ENCODE measurements at regions not wholly inside any gene's neighbourhood (a gene's known extent, or its start where the extent isn't known, plus 50 kb on each side); places are given as distances from the start of the nearest gene placed in this dataset.
"Not testable (repeated sequence)": the region's sequence is repeated elsewhere in the genome, so short reads cannot be mapped to it uniquely, and the experiment has no call there.

DNA sequence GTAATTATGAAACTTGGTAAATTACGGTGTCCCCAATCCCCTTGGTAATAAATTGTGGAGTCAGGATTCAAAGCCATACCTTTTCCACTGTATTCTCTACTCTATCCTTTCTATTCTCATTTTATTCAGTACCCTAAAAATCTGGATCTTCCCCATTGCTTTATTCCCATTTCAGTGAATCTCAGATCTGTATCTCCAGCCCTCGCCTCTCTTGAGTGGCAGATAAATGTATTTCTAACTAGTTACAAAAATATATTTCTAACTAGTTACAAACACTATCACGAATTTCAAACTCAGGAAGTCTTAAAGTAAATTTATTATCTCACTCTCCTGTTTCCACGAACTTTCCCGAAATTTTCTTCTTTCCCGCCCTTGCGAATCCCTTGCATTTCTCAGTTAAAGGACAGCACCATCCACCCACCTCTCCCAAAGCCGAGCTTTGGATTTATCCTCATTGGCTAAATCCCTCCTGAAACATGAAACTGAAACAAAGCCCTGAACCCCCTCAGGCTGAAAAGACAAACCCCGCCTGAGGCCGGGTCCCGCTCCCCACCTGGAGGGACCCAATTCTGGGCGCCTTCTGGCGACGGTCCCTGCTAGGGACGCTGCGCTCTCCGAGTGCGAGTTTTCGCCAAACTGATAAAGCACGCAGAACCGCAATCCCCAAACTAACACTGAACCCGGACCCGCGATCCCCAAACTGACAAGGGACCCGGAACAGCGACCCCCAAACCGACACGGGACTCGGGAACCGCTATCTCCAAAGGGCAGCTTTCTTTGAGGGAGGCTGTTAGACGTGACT is 164.3 kb upstream of the PABPC3 start:
- no peak overlapping the region for H2BK12ac ChIP-seq (ENCODE audit: low read length)
- WGBS, 2 donors (ENCODE audit: extremely low coverage in 2 of 2, insufficient read length in 2 of 2, insufficient replicate concordance in 1 of 2): no CpG with 5 or more reads among the region's 31 CpGs
- H4K91ac ChIP-seq (ENCODE audit: low read depth, low read length, poor library complexity): no peak overlapping the region
- no peak overlapping the region for H4K8ac ChIP-seq (ENCODE audit: low read depth, low read length)
- no peak overlapping the region for H3K27ac ChIP-seq (replicated peaks; ENCODE audit: low read length)
- no peak overlapping the region for H3K4ac ChIP-seq (ENCODE audit: low read length)
- H3K4me2 ChIP-seq (ENCODE audit: insufficient read depth, low read length, poor library complexity, severe bottlenecking): peak overlapping the region; percentile 34
- peak; percentile 17 for DNase-seq (ENCODE audit: low spot score)
- H2BK5ac ChIP-seq (ENCODE audit: low read length): no peak overlapping the region
- no peaks in the 10 kb centered on the region for H3K36me3 ChIP-seq (replicated peaks in 1 of 2; ENCODE audit: control insufficient read depth in 2 of 2, insufficient read depth in 2 of 2, low read length in 2 of 2)
- no peak overlapping the region for H2AFZ ChIP-seq (ENCODE audit: low read length)
- H3K23ac ChIP-seq (ENCODE audit: low read depth, low read length, poor library complexity): no peak overlapping the region
- no peaks in the 10 kb centered on the region for H3K4me1 ChIP-seq (ENCODE audit: control insufficient read depth in 2 of 2, insufficient read depth in 1 of 2, low read depth in 1 of 2, low read length in 2 of 2)
- H3K9ac ChIP-seq (ENCODE audit: low read depth, low read length, poor library complexity): no peak overlapping the region
- peaks cover 0 to 31% (median 0%) of the 10 kb centered on the region in 3 experiments for H3K27me3 ChIP-seq (ENCODE audit: control insufficient read depth in 3 of 3, insufficient read depth in 3 of 3, low read depth in 1 of 3, low read length in 3 of 3)
- H3K9me3 ChIP-seq (replicated peaks in 1 of 2; ENCODE audit: control insufficient read depth in 2 of 2, insufficient read depth in 1 of 2, low read depth in 1 of 2, low read length in 2 of 2): no peaks in the 10 kb centered on the region
- H2BK120ac ChIP-seq (ENCODE audit: low read depth, low read length): no peak overlapping the region
- no peak overlapping the region for H2AK5ac ChIP-seq (ENCODE audit: low read depth, low read length)
- no peak overlapping the region for H2BK15ac ChIP-seq (ENCODE audit: low read length)
- no peak overlapping the region for H3K18ac ChIP-seq (ENCODE audit: low read length)
- H3K14ac ChIP-seq (ENCODE audit: low read length): no peak overlapping the region
- peak overlapping the region in 1 of 2 donors; percentile 74 for H3K4me3 ChIP-seq (ENCODE audit: low read length in 2 of 2)
- H3K79me1 ChIP-seq (ENCODE audit: low read depth, low read length): no peaks in the 10 kb centered on the region

DNA sequence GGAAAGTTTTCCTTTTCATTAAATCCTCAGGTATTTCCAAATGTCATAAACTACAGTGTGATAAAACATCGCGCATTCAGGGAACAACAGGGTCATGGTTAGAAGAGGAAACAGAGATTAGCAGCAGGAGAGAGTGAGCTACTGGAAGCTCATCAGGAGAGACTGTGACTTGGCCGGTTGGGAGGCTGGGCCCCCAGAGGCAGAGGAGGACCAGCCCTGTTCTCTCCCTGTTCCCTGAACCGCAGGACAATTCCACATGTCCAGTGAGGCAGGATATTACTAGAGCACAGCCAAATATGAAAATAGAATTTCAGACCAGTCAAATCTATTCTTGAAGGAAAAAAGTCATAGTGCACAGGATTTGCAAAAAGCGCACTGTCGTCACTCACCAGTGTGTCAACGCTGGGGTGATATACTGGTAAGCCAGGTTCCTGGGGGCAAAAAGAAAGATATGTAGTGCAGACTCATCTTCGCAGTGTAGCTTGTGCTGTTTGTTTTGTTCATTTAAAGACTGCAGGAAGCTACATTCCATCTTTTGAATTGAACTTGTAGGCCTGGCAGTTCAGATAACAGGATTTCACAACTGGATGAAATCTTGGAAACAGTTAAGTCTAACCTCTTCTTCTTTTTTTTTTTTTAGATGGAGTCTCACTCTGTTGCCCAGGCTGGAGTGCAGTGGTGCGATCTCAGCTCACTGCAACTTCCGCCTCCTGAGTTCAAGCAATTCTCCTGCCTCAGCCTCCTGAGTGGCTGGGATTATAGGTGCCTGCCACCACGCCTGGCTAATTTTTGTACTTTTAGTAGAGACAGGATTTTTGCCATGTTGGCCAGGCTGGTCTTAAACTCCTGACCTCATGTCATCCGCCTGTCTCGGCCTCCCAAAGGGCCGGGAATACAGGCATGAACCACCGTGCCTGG is 162.6 kb upstream of the PABPC3 start:
- H2AFZ ChIP-seq (ENCODE audit: low read length); H4K8ac ChIP-seq (ENCODE audit: low read depth, low read length); H2BK120ac ChIP-seq (ENCODE audit: low read depth, low read length); H3K4ac ChIP-seq (ENCODE audit: low read length); H3K18ac ChIP-seq (ENCODE audit: low read length); H3K36me3 ChIP-seq (replicated peaks in 1 of 2; ENCODE audit: control insufficient read depth in 2 of 2, insufficient read depth in 2 of 2, low read length in 2 of 2); H3K9ac ChIP-seq (ENCODE audit: low read depth, low read length, poor library complexity); H2BK5ac ChIP-seq (ENCODE audit: low read length); H3K23ac ChIP-seq (ENCODE audit: low read depth, low read length, poor library complexity); H3K4me3 ChIP-seq (ENCODE audit: low read length in 2 of 2); H3K14ac ChIP-seq (ENCODE audit: low read length); H3K9me3 ChIP-seq (replicated peaks in 1 of 2; ENCODE audit: control insufficient read depth in 2 of 2, insufficient read depth in 1 of 2, low read depth in 1 of 2, low read length in 2 of 2); H3K4me2 ChIP-seq (ENCODE audit: insufficient read depth, low read length, poor library complexity, severe bottlenecking); H2BK12ac ChIP-seq (ENCODE audit: low read length); H3K27ac ChIP-seq (replicated peaks; ENCODE audit: low read length); H3K4me1 ChIP-seq (ENCODE audit: control insufficient read depth in 2 of 2, insufficient read depth in 1 of 2, low read depth in 1 of 2, low read length in 2 of 2); H3K79me1 ChIP-seq (ENCODE audit: low read depth, low read length); H4K91ac ChIP-seq (ENCODE audit: low read depth, low read length, poor library complexity); DNase-seq (ENCODE audit: low spot score); H2BK15ac ChIP-seq (ENCODE audit: low read length); H2AK5ac ChIP-seq (ENCODE audit: low read depth, low read length): not testable (repeated sequence)
- H3K27me3 ChIP-seq (ENCODE audit: control insufficient read depth in 3 of 3, insufficient read depth in 3 of 3, low read depth in 1 of 3, low read length in 3 of 3): peaks cover 0 to 31% (median 0%) of the 10 kb centered on the region in 3 experiments
- WGBS, 2 donors (ENCODE audit: extremely low coverage in 2 of 2, insufficient read length in 2 of 2, insufficient replicate concordance in 1 of 2): no CpG with 5 or more reads among the region's 15 CpGs

DNA sequence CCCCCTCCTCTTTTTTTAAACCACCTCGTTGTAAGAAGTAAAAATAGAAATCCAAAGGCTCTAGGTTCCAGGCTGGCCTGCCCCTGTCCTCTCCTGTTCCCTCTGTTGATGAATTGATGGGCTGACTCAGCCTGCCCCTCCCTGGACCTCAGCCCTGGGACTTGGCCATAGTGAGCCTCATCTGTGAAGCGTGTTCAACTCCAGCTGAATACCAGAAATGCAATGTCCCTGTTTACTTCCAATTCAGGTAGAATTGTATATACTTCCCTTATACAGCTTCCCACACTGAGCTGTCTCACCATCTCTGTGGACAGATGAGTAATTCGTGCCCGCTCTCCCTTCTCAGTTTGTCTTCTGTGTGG is 161.9 kb upstream of the PABPC3 start:
- H2AK5ac ChIP-seq (ENCODE audit: low read depth, low read length); H3K4me2 ChIP-seq (ENCODE audit: insufficient read depth, low read length, poor library complexity, severe bottlenecking); H4K8ac ChIP-seq (ENCODE audit: low read depth, low read length); H3K36me3 ChIP-seq (replicated peaks in 1 of 2; ENCODE audit: control insufficient read depth in 2 of 2, insufficient read depth in 2 of 2, low read length in 2 of 2); H2BK12ac ChIP-seq (ENCODE audit: low read length); H3K9ac ChIP-seq (ENCODE audit: low read depth, low read length, poor library complexity); H3K4me3 ChIP-seq (ENCODE audit: low read length in 2 of 2); H2AFZ ChIP-seq (ENCODE audit: low read length); H2BK120ac ChIP-seq (ENCODE audit: low read depth, low read length); H3K4me1 ChIP-seq (ENCODE audit: control insufficient read depth in 2 of 2, insufficient read depth in 1 of 2, low read depth in 1 of 2, low read length in 2 of 2); H4K91ac ChIP-seq (ENCODE audit: low read depth, low read length, poor library complexity); H3K27ac ChIP-seq (replicated peaks; ENCODE audit: low read length); H3K4ac ChIP-seq (ENCODE audit: low read length); H3K79me1 ChIP-seq (ENCODE audit: low read depth, low read length); H3K18ac ChIP-seq (ENCODE audit: low read length); H3K9me3 ChIP-seq (replicated peaks in 1 of 2; ENCODE audit: control insufficient read depth in 2 of 2, insufficient read depth in 1 of 2, low read depth in 1 of 2, low read length in 2 of 2); H3K14ac ChIP-seq (ENCODE audit: low read length); H2BK5ac ChIP-seq (ENCODE audit: low read length); H2BK15ac ChIP-seq (ENCODE audit: low read length); DNase-seq (ENCODE audit: low spot score); H3K23ac ChIP-seq (ENCODE audit: low read depth, low read length, poor library complexity): not testable (repeated sequence)
- H3K27me3 ChIP-seq (ENCODE audit: control insufficient read depth in 3 of 3, insufficient read depth in 3 of 3, low read depth in 1 of 3, low read length in 3 of 3): peaks cover 0 to 31% (median 0%) of the 10 kb centered on the region in 3 experiments
- WGBS, 2 donors (ENCODE audit: extremely low coverage in 2 of 2, insufficient read length in 2 of 2, insufficient replicate concordance in 1 of 2): no CpG with 5 or more reads among the region's 4 CpGs

DNA sequence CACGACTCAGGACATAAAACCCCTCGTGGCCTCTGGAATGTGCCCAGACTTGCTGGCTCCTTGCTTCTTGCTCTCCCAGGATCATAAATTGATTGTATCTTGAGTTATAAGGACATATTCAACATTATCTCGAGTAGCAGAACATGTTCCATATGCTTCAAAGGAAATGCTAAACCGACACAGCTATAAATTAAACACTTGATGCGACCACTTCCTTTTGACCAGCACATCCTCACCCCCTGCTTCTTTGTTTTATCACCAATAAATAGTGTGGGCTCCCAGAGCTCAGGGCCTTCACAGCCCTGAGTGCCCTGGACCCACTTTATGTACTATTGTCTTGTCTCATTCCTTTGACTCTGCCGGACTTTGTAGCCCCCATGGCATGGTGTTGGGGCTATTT is 157.0 kb upstream of the PABPC3 start:
- Histone ChIP-seq H2AK5ac (ENCODE audit: low read depth, low read length) (no peak overlapping the region), H3K27ac (replicated peaks; ENCODE audit: low read length) (no peak overlapping the region), H2BK120ac (ENCODE audit: low read depth, low read length) (no peak overlapping the region), H3K14ac (ENCODE audit: low read length) (no peak overlapping the region), H2BK12ac (ENCODE audit: low read length) (no peak overlapping the region), H3K4me1 (ENCODE audit: control insufficient read depth in 2 of 2, insufficient read depth in 1 of 2, low read depth in 1 of 2, low read length in 2 of 2) (no peaks in the 10 kb centered on the region), H3K9ac (ENCODE audit: low read depth, low read length, poor library complexity) (no peak overlapping the region), H3K27me3 (ENCODE audit: control insufficient read depth in 3 of 3, insufficient read depth in 3 of 3, low read depth in 1 of 3, low read length in 3 of 3) (no peaks in the 10 kb centered on the region), H3K79me1 (ENCODE audit: low read depth, low read length) (no peaks in the 10 kb centered on the region), H3K4ac (ENCODE audit: low read length) (no peak overlapping the region), H3K18ac (ENCODE audit: low read length) (no peak overlapping the region), H3K23ac (ENCODE audit: low read depth, low read length, poor library complexity) (no peak overlapping the region), H4K91ac (ENCODE audit: low read depth, low read length, poor library complexity) (no peak overlapping the region), H2BK15ac (ENCODE audit: low read length) (no peak overlapping the region), H3K4me2 (ENCODE audit: insufficient read depth, low read length, poor library complexity, severe bottlenecking) (no peak overlapping the region), H2AFZ (ENCODE audit: low read length) (no peak overlapping the region), H3K36me3 (replicated peaks in 1 of 2; ENCODE audit: control insufficient read depth in 2 of 2, insufficient read depth in 2 of 2, low read length in 2 of 2) (no peaks in the 10 kb centered on the region), H2BK5ac (ENCODE audit: low read length) (no peak overlapping the region), H3K9me3 (replicated peaks in 1 of 2; ENCODE audit: control insufficient read depth in 2 of 2, insufficient read depth in 1 of 2, low read depth in 1 of 2, low read length in 2 of 2) (no peaks in the 10 kb centered on the region), H3K4me3 (ENCODE audit: low read length in 2 of 2) (no peak overlapping the region), H4K8ac (ENCODE audit: low read depth, low read length) (no peak overlapping the region)
- WGBS, 2 donors (ENCODE audit: extremely low coverage in 2 of 2, insufficient read length in 2 of 2, insufficient replicate concordance in 1 of 2): no CpG with 5 or more reads among the region's 6 CpGs
- no peak for DNase-seq (ENCODE audit: low spot score)

Measured in neuronal stem cell (in vitro differentiated cells).